Naive thymus-derived CD4-positive, alpha-beta T cell (primary cell): ENCODE measurements at regions not wholly inside any gene's neighbourhood (a gene's known extent, or its start where the extent isn't known, plus 50 kb on each side); places are given as distances from the start of the nearest gene placed in this dataset.

Experiments
- ATAC-seq: fragments of 150-1000 bp; cut with Tn5 transposase; 2 replicates; pipeline ENCODE4 v1.10.0; 2021; ENCODE audit warnings: mild to moderate bottlenecking, moderate library complexity
- CTCF ChIA-PET: fragments of 350-600 bp; sonication (Branson Sonifier 250); formaldehyde crosslinking; loops from one replicate; lab custom pipeline; 2021; ENCODE audit warnings: antibody characterized with exemption; lab: Charles Lee
- POLR2A ChIA-PET: fragments of 350-600 bp; sonication (Branson Sonifier 250); formaldehyde crosslinking; loops from one replicate; lab custom pipeline; 2021; ENCODE audit warnings: antibody characterized with exemption, inconsistent platforms; lab: Charles Lee
- DNase-seq, 9 donors: peaks; one replicate each; pipeline versions ENCODE4 v3.0.0 to v3.0.0-alpha.2; 2020 to 2022; ENCODE audit warnings: mixed read lengths in 1 of 9
- H3K27ac ChIP-seq: one replicate; pipeline ENCODE4 v1.7.0; 2013; ENCODE audit warnings: mild to moderate bottlenecking, low read depth, low read length, moderate library complexity
- H3K27me3 ChIP-seq, 2 donors: one replicate each; pipeline ENCODE4 v1.7.0; 2013; ENCODE audit warnings: low read length in 2 of 2, mild to moderate bottlenecking in 2 of 2, moderate library complexity in 2 of 2; ENCODE audit not compliant: control insufficient read depth in 2 of 2, insufficient read depth in 2 of 2
- H3K36me3 ChIP-seq, 3 experiments: 1 replicate in 2 of 3; 2 replicates in 1 of 3; pipeline ENCODE4 v1.7.0; 2013; ENCODE audit warnings: low read length in 3 of 3, mild to moderate bottlenecking in 3 of 3, moderate library complexity in 1 of 3; ENCODE audit not compliant: insufficient read depth in 3 of 3, control insufficient read depth in 2 of 3
- H3K4me1 ChIP-seq, 2 donors: one replicate each; pipeline ENCODE4 v1.7.0; 2013; ENCODE audit warnings: low read length in 2 of 2, mild to moderate bottlenecking in 2 of 2, moderate library complexity in 1 of 2; ENCODE audit not compliant: control insufficient read depth in 2 of 2, insufficient read depth in 2 of 2
- H3K4me3 ChIP-seq: 2 replicates; pipeline ENCODE4 v1.7.0; 2013; ENCODE audit warnings: mild to moderate bottlenecking, low read length
- H3K9me3 ChIP-seq, 3 experiments: 1 replicate in 2 of 3; 2 replicates in 1 of 3; pipeline ENCODE4 v1.7.0; 2013; ENCODE audit warnings: low read length in 3 of 3; ENCODE audit not compliant: control insufficient read depth in 2 of 3
- H3K27ac Mint-ChIP-seq, 9 donors: one replicate each; pipeline ENCODE4 v1.8.0; 2020 to 2022; ENCODE audit warnings: mixed read lengths in 9 of 9, mild to moderate bottlenecking in 8 of 9, moderate library complexity in 5 of 9, inconsistent platforms in 2 of 9
- H3K27me3 Mint-ChIP-seq, 5 donors: one replicate each; pipeline ENCODE4 v1.8.0; 2021 to 2022; ENCODE audit warnings: mixed read lengths in 5 of 5, mild to moderate bottlenecking in 1 of 5
- H3K36me3 Mint-ChIP-seq, 5 donors: one replicate each; pipeline ENCODE4 v1.8.0; 2020 to 2022; ENCODE audit warnings: mixed read lengths in 5 of 5, mild to moderate bottlenecking in 3 of 5, inconsistent platforms in 1 of 5
- H3K4me1 Mint-ChIP-seq, 7 donors: one replicate each; pipeline ENCODE4 v1.8.0; 2020 to 2022; ENCODE audit warnings: mixed read lengths in 7 of 7, mild to moderate bottlenecking in 3 of 7, inconsistent platforms in 1 of 7
- H3K4me3 Mint-ChIP-seq, 10 donors: one replicate each; pipeline ENCODE4 v1.8.0; 2020 to 2022; ENCODE audit warnings: mild to moderate bottlenecking in 10 of 10, mixed read lengths in 10 of 10, moderate library complexity in 6 of 10, inconsistent platforms in 2 of 10
- H3K9me3 Mint-ChIP-seq, 11 donors: one replicate each; pipeline ENCODE4 v1.8.0; 2020 to 2022; ENCODE audit warnings: mixed read lengths in 11 of 11, mild to moderate bottlenecking in 4 of 11, inconsistent platforms in 1 of 11, moderate library complexity in 1 of 11
- intact Hi-C, 2 donors: fragments of 100-400 bp; cut with micrococcal nuclease; formaldehyde crosslinking; loops; one replicate each; pipeline ENCODE4 v1.15.1; 2023

DNA sequence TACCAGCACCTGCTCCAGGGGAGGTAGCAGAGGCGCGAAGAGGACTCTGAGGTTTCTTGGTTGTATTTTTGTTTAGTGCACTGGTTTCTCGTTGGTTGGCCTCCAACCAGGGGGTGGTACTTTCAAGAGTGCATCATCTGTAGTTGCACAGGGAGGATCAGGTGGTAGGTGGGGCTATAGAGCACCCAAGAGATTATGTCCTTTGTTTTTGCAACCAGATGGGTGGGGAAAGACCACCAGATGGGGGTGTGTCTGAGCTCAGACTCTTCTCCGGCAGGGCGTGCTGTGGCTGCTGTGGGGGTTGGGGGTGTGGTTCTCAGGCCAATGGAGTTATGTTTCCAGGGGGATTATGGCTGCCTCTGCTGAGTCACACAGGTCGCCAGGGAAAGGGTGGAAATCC is 254.4 kb upstream of the KLF12 start:
- Mint-ChIP-seq H3K36me3 (peaks cover 0 to 52% (median 49%) of the 10 kb centered on the region in 5 donors), H3K27ac (no peak overlapping the region), H3K27me3 (no peaks in the 10 kb centered on the region), H3K4me1 (peaks cover 0 to 4% (median 0%) of the 10 kb centered on the region in 7 donors), H3K9me3 (peaks cover 3 to 57% (median 21%) of the 10 kb centered on the region in 11 donors), H3K4me3 (no peak overlapping the region)
- H3K27ac ChIP-seq = no peak overlapping the region
- ChIA-PET CTCF (no interaction called here), POLR2A (interaction anchor here (0.5 kb wide), 1 partner anchor 582 kb away, joined by 3 read pairs; no protein-coding TSS in a partner anchor)
- H3K9me3 ChIP-seq = peaks cover 0 to 4% (median 0%) of the 10 kb centered on the region in 3 experiments
- no peaks in the 10 kb centered on the region for H3K27me3 ChIP-seq
- no peak for ATAC-seq
- intact Hi-C loops = no loop called here
- DNase-seq = no peak
- H3K36me3 ChIP-seq = no peaks in the 10 kb centered on the region
- H3K4me1 ChIP-seq = no peaks in the 10 kb centered on the region
- no peak overlapping the region for H3K4me3 ChIP-seq

DNA sequence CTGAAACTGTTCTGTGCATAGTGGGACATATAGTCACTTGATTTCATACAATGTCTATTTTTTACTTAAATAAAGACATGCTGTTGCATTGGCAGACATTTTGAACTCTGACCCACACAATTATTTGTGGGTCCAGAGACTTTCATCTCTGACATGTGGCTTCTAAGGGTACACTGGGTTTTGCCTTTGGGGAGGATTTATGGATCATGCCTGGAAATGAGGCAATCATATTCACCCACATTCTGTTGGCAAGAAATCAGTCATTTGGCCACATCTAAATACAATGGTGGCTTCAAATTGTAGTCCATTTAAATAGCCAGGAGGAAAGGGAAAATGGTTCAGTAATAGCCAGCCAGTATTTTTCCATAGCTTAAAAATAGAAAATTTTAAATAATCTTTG is 238.3 kb upstream of the KLF12 start:
- Histone ChIP-seq H3K9me3 (no peaks in the 10 kb centered on the region), H3K36me3 (no peaks in the 10 kb centered on the region), H3K4me3 (no peak overlapping the region), H3K27ac (no peak overlapping the region), H3K27me3 (no peaks in the 10 kb centered on the region), H3K4me1 (no peaks in the 10 kb centered on the region)
- H3K4me3 Mint-ChIP-seq = no peak overlapping the region
- ATAC-seq (no peak), DNase-seq (no peak)
- H3K9me3 Mint-ChIP-seq = peaks cover 0 to 2% (median 0%) of the 10 kb centered on the region in 11 donors
- H3K36me3 Mint-ChIP-seq = peaks cover 0 to 20% (median 6%) of the 10 kb centered on the region in 5 donors
- H3K27ac Mint-ChIP-seq = no peak overlapping the region
- peaks cover 0 to under 1% (median 0%) of the 10 kb centered on the region in 7 donors for H3K4me1 Mint-ChIP-seq
- intact Hi-C loops = no loop called here
- ChIA-PET CTCF (no interaction called here), POLR2A (no interaction called here)
- H3K27me3 Mint-ChIP-seq = no peaks in the 10 kb centered on the region

DNA sequence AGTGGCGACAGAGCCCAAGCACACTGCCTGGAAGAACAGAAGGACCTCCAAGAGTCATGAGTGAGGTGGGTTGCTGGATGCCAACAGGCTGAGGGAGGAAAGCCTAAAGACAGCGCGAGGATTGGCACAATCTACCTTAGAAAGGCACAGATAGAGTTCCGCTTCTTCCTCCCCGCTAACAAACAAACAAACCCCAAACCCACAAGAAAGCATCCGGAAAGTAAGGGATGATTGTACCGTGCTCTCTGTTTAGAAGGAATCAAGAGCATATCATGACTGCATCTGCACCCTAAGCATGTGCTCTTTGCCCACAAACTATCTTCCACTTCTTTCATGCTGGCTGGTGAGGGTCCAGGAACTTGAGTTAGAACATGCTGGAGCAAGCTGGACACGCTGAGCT is 233.0 kb upstream of the KLF12 start:
- H3K4me1 Mint-ChIP-seq = peaks cover 0 to 11% (median 0%) of the 10 kb centered on the region in 7 donors
- peaks cover 0 to 40% (median 29%) of the 10 kb centered on the region in 5 donors for H3K36me3 Mint-ChIP-seq
- intact Hi-C loops = no loop called here
- no peaks in the 10 kb centered on the region for H3K4me1 ChIP-seq
- ATAC-seq (peak; percentile 18), DNase-seq (peak in 5 of 9 donors; percentile 3 to 15 (median 11))
- H3K36me3 ChIP-seq = no peaks in the 10 kb centered on the region
- peak overlapping the region in 1 of 9 donors; percentile 22 for H3K27ac Mint-ChIP-seq
- H3K27ac ChIP-seq = no peak overlapping the region
- no peak overlapping the region for H3K4me3 Mint-ChIP-seq
- ChIA-PET POLR2A (no interaction called here), CTCF (no interaction called here)
- H3K9me3 ChIP-seq = no peaks in the 10 kb centered on the region
- no peaks in the 10 kb centered on the region for H3K27me3 Mint-ChIP-seq
- H3K9me3 Mint-ChIP-seq = peaks cover 0 to 7% (median 0%) of the 10 kb centered on the region in 11 donors
- H3K4me3 ChIP-seq = no peak overlapping the region
- H3K27me3 ChIP-seq = no peaks in the 10 kb centered on the region

DNA sequence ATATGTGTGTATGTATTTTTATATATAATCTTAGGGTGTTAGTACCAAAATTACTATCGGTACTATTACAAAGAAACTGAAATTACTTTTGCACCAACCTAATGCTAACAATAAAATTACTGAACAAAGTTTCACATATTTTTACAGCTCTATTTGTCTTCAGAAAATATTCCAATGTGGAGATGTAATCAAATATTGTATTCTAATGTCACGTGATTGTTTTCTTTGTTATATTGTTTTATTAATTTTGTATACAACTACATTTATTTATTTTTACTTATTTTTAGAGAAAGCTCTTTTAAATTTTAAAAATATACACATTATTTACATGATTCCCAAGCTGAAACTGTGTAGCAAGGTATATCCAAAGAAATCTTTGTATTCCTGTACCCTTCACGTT is 227.1 kb upstream of the KLF12 start:
- intact Hi-C loops = no loop called here
- H3K4me3 ChIP-seq = no peak overlapping the region
- H3K4me1 ChIP-seq = no peaks in the 10 kb centered on the region
- Mint-ChIP-seq H3K36me3 (peaks cover 0 to 33% (median 17%) of the 10 kb centered on the region in 5 donors), H3K4me3 (no peak overlapping the region), H3K4me1 (no peaks in the 10 kb centered on the region), H3K9me3 (peaks cover 0 to 7% (median 0%) of the 10 kb centered on the region in 11 donors), H3K27me3 (peaks cover 0 to 4% (median 0%) of the 10 kb centered on the region in 5 donors), H3K27ac (no peak overlapping the region)
- no peaks in the 10 kb centered on the region for H3K36me3 ChIP-seq
- DNase-seq (no peak), ATAC-seq (no peak)
- no peaks in the 10 kb centered on the region for H3K27me3 ChIP-seq
- ChIA-PET CTCF (interaction anchor here (1.0 kb wide), 1 partner anchor 26 kb away, joined by 3 read pairs; no protein-coding TSS in a partner anchor), POLR2A (no interaction called here)
- no peak overlapping the region for H3K27ac ChIP-seq
- no peaks in the 10 kb centered on the region for H3K9me3 ChIP-seq

DNA sequence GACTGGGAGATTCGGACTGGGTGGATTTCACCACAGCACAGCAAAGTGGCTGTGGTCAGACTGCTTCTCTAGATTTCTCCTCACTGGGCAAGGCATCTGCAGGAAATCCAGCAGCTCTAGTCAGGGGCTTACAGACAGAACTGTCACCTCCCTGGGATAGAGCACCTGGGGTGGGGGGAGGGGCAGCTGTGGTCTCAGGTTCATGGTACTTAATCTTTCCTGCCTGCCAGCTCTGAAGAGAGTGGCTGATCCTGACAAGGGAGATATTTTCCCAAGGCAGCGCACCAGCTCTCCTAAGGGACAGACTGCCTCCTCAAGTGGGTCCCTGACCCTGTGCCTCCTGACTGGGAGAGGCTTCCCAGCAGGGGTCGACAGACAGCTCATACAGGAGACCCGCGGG is 212.8 kb upstream of the KLF12 start:
- Histone ChIP-seq H3K4me3 (no peak overlapping the region), H3K36me3 (no peaks in the 10 kb centered on the region), H3K27me3 (no peaks in the 10 kb centered on the region), H3K4me1 (no peaks in the 10 kb centered on the region), H3K9me3 (no peaks in the 10 kb centered on the region), H3K27ac (no peak overlapping the region)
- intact Hi-C loops = no loop called here
- Mint-ChIP-seq H3K4me1 (peaks cover 0 to 9% (median 1%) of the 10 kb centered on the region in 7 donors), H3K36me3 (peaks cover 0 to 39% (median 36%) of the 10 kb centered on the region in 5 donors), H3K9me3 (peaks cover 8 to 50% (median 15%) of the 10 kb centered on the region in 11 donors), H3K27ac (no peak overlapping the region), H3K4me3 (no peak overlapping the region), H3K27me3 (peaks cover 0 to 11% (median 0%) of the 10 kb centered on the region in 5 donors)
- DNase-seq (no peak), ATAC-seq (no peak)
- ChIA-PET CTCF (no interaction called here), POLR2A (no interaction called here)

- peaks cover 0 to 9% (median 0%) of the 10 kb centered on the region in 5 donors for H3K27me3 Mint-ChIP-seq
- H3K4me3 ChIP-seq = no peak overlapping the region
- H3K9me3 Mint-ChIP-seq = peaks cover 0 to 25% (median 5%) of the 10 kb centered on the region in 11 donors
- peak overlapping the region in 1 of 9 donors; percentile 48 for H3K27ac Mint-ChIP-seq
- H3K9me3 ChIP-seq = no peaks in the 10 kb centered on the region
- no peak for ATAC-seq
- H3K36me3 Mint-ChIP-seq = peaks cover 0 to 51% (median 22%) of the 10 kb centered on the region in 5 donors
- intact Hi-C loops = no loop called here
- no peaks in the 10 kb centered on the region for H3K4me1 ChIP-seq
- peaks cover 0 to 4% (median 0%) of the 10 kb centered on the region in 7 donors for H3K4me1 Mint-ChIP-seq
- POLR2A ChIA-PET = no interaction called here
- CTCF ChIA-PET = no interaction called here
- H3K27ac ChIP-seq = no peak overlapping the region
- no peaks in the 10 kb centered on the region for H3K27me3 ChIP-seq
- no peak overlapping the region for H3K4me3 Mint-ChIP-seq
- H3K36me3 ChIP-seq = no peaks in the 10 kb centered on the region
- DNase-seq = no peak
Observed at GRCh38 chr13:74338341-74338740, 204.1 kb upstream of the KLF12 start.

DNA sequence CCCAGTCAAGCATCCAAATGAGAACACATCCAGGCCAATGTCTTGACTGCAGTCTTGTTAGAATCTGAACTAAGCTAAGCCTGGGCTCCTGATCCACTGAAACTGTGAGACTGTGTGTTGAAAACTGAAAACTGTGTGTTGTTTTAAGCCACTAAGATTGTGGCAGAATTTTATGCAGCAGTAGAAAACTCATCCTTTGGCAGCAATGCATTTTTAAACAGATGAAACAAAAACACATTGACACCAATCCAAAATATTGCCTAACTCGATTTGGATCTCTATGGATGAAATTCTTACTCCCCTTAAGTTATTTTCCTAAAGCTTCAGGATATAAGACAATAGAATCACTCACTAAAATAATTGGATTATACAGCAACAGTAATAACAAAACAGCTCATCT is 202.3 kb upstream of the KLF12 start:
- DNase-seq = no peak
- POLR2A ChIA-PET = no interaction called here

More for the DNA sequence above, 202.3 kb upstream of the KLF12 start:
- no peaks in the 10 kb centered on the region for H3K27me3 ChIP-seq
- no peak for ATAC-seq
- no peaks in the 10 kb centered on the region for H3K9me3 ChIP-seq
- H3K36me3 ChIP-seq = no peaks in the 10 kb centered on the region
- Mint-ChIP-seq H3K9me3 (peaks cover 0 to 11% (median 2%) of the 10 kb centered on the region in 11 donors), H3K27ac (no peak overlapping the region), H3K4me1 (no peaks in the 10 kb centered on the region), H3K27me3 (no peaks in the 10 kb centered on the region), H3K36me3 (peaks cover 0 to 36% (median 8%) of the 10 kb centered on the region in 5 donors), H3K4me3 (no peak overlapping the region)
- no peaks in the 10 kb centered on the region for H3K4me1 ChIP-seq
- no peak overlapping the region for H3K27ac ChIP-seq
- no peak overlapping the region for H3K4me3 ChIP-seq
- intact Hi-C loops = no loop called here
- CTCF ChIA-PET = interaction anchor here (0.7 kb wide), 1 partner anchor 188 kb away, joined by 6 read pairs; no protein-coding TSS in a partner anchor
